Activated CD8-positive, alpha-beta memory T cell treated with anti-CD3 and anti-CD28 coated beads, Interleukin-2, amount 10 ng/mL, durations not matched to agents 7 days and 5 days (primary cell): ENCODE measurements at regions not wholly inside any gene's neighbourhood (a gene's known extent, or its start where the extent isn't known, plus 50 kb on each side); places are given as distances from the start of the nearest gene placed in this dataset.

Experiments used
- ATAC-seq: fragments of 150-1000 bp; cut with Tn5 transposase; one replicate; pipeline ENCODE4 v1.10.0; 2021; ENCODE audit warnings: moderate library complexity
- CTCF ChIA-PET: fragments of 350-600 bp; sonication (Branson Sonifier 250); formaldehyde crosslinking; loops from one replicate; lab custom pipeline; 2021; ENCODE audit warnings: antibody characterized with exemption; lab: Charles Lee
- DNase-seq: peaks from one replicate; pipeline ENCODE4 v3.0.0-alpha.2; 2020
- H3K27ac Mint-ChIP-seq: one replicate; pipeline ENCODE4 v1.8.0; 2021; ENCODE audit warnings: mild to moderate bottlenecking, mixed read lengths
- H3K27me3 Mint-ChIP-seq: one replicate; pipeline ENCODE4 v1.8.0; 2021; ENCODE audit warnings: mixed read lengths
- H3K36me3 Mint-ChIP-seq: one replicate; pipeline ENCODE4 v1.8.0; 2021; ENCODE audit warnings: mild to moderate bottlenecking, mixed read lengths
- H3K4me1 Mint-ChIP-seq: one replicate; pipeline ENCODE4 v1.8.0; 2021; ENCODE audit warnings: mixed read lengths
- H3K4me3 Mint-ChIP-seq: one replicate; pipeline ENCODE4 v1.8.0; 2021; ENCODE audit warnings: mild to moderate bottlenecking, moderate library complexity, mixed read lengths
- H3K9me3 Mint-ChIP-seq: one replicate; pipeline ENCODE4 v1.8.0; 2022; ENCODE audit warnings: low read depth, mixed read lengths

GRCh38 chr9:6067426-6067825 is 52.0 kb upstream of the RANBP6 start:
- H3K4me3 Mint-ChIP-seq: no peak overlapping the region
- DNase-seq (no peak), ATAC-seq (no peak)
- no peak overlapping the region for H3K27ac Mint-ChIP-seq
- H3K4me1 Mint-ChIP-seq: peaks cover 19% of the 10 kb centered on the region
- peaks cover 3% of the 10 kb centered on the region for H3K27me3 Mint-ChIP-seq
- CTCF ChIA-PET: interaction anchor here (2.3 to 2.8 kb wide), 2 partner anchors 13 to 239 kb away, joined by 7 to 11 read pairs; no protein-coding TSS in a partner anchor
- peaks cover 5% of the 10 kb centered on the region for H3K9me3 Mint-ChIP-seq
- peaks cover 19% of the 10 kb centered on the region for H3K36me3 Mint-ChIP-seq
